ENCODE measurements at regions not wholly inside any gene's neighbourhood (a gene's known extent, or its start where the extent isn't known, plus 50 kb on each side); places are given as distances from the start of the nearest gene placed in this dataset.
"Not testable (repeated sequence)": the region's sequence is repeated elsewhere in the genome, so short reads cannot be mapped to it uniquely, and the experiment has no call there.

GRCh38 chr4:4950561-4951290 lies 68.5 kb downstream of the CYTL1 start:
- Histone ChIP-seq H3K36me3 (ENCODE audit: insufficient read depth in 1 of 2, low read depth in 1 of 2) (no peaks in the 10 kb centered on the region), H3K27me3 (ENCODE audit: insufficient read depth in 3 of 3, low read length in 2 of 3) (no peaks in the 10 kb centered on the region), H3K4me1 (no peaks in the 10 kb centered on the region), H3K9me3 (peaks cover 2% of the 10 kb centered on the region), H3K4me3 (no peak overlapping the region), H3K27ac (no peak overlapping the region)
- ATAC-seq = no peak
- intact Hi-C loops (cut with DNase I) = no loop called here
- WGBS, 3 donors = 41 to 50% (median 47%) methylated on average over 9 of the region's 9 CpGs
- DNase-seq = no peak
- TF ChIP-seq, protein P1, sequence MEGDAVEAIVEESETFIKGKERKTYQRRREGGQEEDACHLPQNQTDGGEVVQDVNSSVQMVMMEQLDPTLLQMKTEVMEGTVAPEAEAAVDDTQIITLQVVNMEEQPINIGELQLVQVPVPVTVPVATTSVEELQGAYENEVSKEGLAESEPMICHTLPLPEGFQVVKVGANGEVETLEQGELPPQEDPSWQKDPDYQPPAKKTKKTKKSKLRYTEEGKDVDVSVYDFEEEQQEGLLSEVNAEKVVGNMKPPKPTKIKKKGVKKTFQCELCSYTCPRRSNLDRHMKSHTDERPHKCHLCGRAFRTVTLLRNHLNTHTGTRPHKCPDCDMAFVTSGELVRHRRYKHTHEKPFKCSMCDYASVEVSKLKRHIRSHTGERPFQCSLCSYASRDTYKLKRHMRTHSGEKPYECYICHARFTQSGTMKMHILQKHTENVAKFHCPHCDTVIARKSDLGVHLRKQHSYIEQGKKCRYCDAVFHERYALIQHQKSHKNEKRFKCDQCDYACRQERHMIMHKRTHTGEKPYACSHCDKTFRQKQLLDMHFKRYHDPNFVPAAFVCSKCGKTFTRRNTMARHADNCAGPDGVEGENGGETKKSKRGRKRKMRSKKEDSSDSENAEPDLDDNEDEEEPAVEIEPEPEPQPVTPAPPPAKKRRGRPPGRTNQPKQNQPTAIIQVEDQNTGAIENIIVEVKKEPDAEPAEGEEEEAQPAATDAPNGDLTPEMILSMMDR (IDR thresholded peaks at IDR 0.05) = no peak

DNA sequence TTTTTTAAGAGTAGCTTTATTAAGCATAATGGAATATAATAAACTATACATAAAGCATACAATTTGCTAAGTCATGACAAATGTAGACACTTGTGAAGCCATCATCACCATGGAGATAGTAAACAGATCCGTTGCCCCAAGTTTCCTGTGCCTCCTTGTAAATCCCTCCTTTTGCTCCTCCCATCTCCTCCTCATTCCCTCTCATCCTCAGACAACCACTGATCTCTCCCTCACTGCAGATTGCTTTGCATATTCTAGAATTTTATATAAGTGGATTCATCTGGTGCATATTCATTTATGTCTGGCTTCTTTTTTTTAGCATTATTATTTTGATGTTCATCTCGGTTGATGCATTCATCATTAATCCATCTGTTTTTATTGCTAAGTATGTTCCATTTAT lies 67.0 kb downstream of the CYTL1 start:
- intact Hi-C loops (cut with DNase I) = no loop called here

DNA sequence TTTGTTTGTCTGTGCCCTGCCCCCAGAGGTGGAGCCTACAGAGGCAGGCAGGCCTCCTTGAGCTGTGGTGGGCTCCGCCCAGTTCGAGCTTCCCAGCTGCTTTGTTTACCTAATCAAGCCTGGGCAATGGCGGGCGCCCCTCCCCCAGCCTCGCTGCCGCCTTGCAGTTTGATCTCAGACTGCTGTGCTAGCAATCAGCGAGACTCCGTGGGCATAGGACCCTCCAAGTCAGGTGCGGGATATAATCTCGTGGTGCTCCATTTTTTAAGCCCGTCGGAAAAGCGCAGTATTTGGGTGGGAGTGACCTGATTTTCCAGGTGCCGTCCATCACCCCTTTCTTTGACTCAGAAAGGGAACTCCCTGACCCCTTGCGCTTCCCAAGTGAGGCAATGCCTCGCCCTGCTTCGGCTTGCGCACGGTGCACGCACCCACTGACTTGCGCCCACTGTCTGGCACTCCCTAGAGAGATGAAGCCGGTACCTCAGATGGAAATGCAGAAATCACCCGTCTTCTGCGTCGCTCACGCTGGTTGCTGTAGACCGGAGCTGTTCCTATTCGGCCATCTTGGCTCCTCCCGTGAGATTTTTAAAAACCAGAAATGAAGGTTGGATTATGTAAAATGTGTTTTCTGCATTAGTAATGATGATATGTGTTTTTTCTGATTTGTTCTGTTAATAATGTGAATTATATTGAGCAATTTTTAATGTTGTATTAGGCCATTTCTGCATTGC lies 59.7 kb downstream of the CYTL1 start:
- 90 to 97% (median 96%) methylated on average over 18 to 23 of the region's 29 CpGs for WGBS, 3 donors
- ATAC-seq; H3K36me3 ChIP-seq (ENCODE audit: insufficient read depth in 1 of 2, low read depth in 1 of 2); H3K4me3 ChIP-seq; DNase-seq; H3K27me3 ChIP-seq (ENCODE audit: insufficient read depth in 3 of 3, low read length in 2 of 3); intact Hi-C loops (cut with DNase I); H3K27ac ChIP-seq; H3K4me1 ChIP-seq: not testable (repeated sequence)
- H3K9me3 ChIP-seq = peaks cover 28% of the 10 kb centered on the region

More for the DNA sequence above, 67.0 kb downstream of the CYTL1 start:
- TF ChIP-seq, protein P1 (IDR thresholded peaks at IDR 0.05) = no peak
- WGBS, 3 donors = 63 to 72% (median 64%) methylated on average over 2 of the region's 2 CpGs
- Histone ChIP-seq H3K27ac (no peak overlapping the region), H3K4me1 (no peaks in the 10 kb centered on the region), H3K9me3 (peaks cover 2% of the 10 kb centered on the region), H3K36me3 (ENCODE audit: insufficient read depth in 1 of 2, low read depth in 1 of 2) (no peaks in the 10 kb centered on the region), H3K27me3 (ENCODE audit: insufficient read depth in 3 of 3, low read length in 2 of 3) (no peaks in the 10 kb centered on the region), H3K4me3 (no peak overlapping the region)
- DNase-seq (no peak), ATAC-seq (no peak)

DNA sequence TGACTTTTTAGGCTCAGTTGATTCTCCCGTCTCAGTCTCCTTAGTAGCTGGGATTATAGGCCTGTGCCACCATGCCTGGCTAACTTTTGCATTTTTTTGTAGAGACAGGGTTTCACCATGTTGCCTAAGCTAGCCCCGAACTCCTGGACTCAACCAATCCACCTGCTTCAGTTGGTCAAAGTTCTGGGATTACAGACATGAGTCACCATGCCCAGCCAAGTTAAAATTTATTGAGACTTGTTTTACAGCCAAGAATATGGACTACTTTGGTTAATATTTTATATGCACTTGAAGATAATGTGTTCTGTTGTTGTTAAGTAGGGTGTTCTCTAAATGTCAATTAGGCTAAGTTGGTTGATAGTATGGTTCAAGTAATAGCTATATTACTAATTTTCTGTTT lies 58.7 kb downstream of the CYTL1 start:
- H3K4me1 ChIP-seq = no peaks in the 10 kb centered on the region
- TF ChIP-seq, protein P1 (IDR thresholded peaks at IDR 0.05) = no peak
- WGBS, 3 donors = 49 to 60% (median 52%) methylated on average over 2 of the region's 2 CpGs
- DNase-seq (no peak), ATAC-seq (no peak)
- intact Hi-C loops (cut with DNase I) = no loop called here
- no peak overlapping the region for H3K27ac ChIP-seq
- no peaks in the 10 kb centered on the region for H3K27me3 ChIP-seq (ENCODE audit: insufficient read depth in 3 of 3, low read length in 2 of 3)
- H3K9me3 ChIP-seq = peaks cover 29% of the 10 kb centered on the region
- H3K36me3 ChIP-seq (ENCODE audit: insufficient read depth in 1 of 2, low read depth in 1 of 2) = no peaks in the 10 kb centered on the region
- no peak overlapping the region for H3K4me3 ChIP-seq

DNA sequence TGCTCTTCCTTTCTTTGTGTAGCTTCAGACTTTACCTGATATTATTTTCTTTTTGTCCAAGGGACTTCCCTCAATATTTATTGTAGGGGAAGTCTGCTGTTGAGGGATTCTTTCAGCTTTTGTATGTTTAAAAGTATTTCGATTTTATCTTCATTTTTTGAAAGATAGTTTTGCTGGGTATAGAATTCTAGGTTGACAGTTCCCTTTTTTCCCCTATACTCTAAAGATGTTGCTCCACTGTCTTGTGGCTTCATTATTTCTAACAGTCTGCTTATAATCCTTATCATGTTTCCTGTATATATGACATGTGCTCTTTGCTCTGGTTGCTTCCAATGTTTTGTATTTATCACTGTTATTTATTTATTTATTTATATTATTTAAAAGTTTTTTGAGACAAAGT lies 57.3 kb downstream of the CYTL1 start:
- H3K27ac ChIP-seq = no peak overlapping the region
- ATAC-seq = no peak
- intact Hi-C loops (cut with DNase I) = no loop called here

More for the DNA sequence above, 57.3 kb downstream of the CYTL1 start:
- H3K4me3 ChIP-seq = no peak overlapping the region
- H3K27me3 ChIP-seq (ENCODE audit: insufficient read depth in 3 of 3, low read length in 2 of 3) = no peaks in the 10 kb centered on the region
- DNase-seq = no peak
- WGBS, 3 donors = 74 to 84% (median 76%) methylated on average over 1 of the region's 1 CpG
- peaks cover 29% of the 10 kb centered on the region for H3K9me3 ChIP-seq
- H3K4me1 ChIP-seq = no peaks in the 10 kb centered on the region
- H3K36me3 ChIP-seq (ENCODE audit: insufficient read depth in 1 of 2, low read depth in 1 of 2) = no peaks in the 10 kb centered on the region
- TF ChIP-seq, protein P1 (IDR thresholded peaks at IDR 0.05) = no peak

Measured in psoas muscle (tissue), 7 donors.